HG02623 (cell line): ENCODE measurements at regions not wholly inside any gene's neighbourhood (a gene's known extent, or its start where the extent isn't known, plus 50 kb on each side); places are given as distances from the start of the nearest gene placed in this dataset.
"Not testable (repeated sequence)": the region's sequence is repeated elsewhere in the genome, so short reads cannot be mapped to it uniquely, and the experiment has no call there.

Experiments used
- ATAC-seq: cut with Tn5 transposase; IDR thresholded peaks from one replicate; pipeline ENCODE4 v1.9.1; 2021; ENCODE audit warnings: moderate library complexity; ENCODE audit not compliant: unreplicated experiment

DNA sequence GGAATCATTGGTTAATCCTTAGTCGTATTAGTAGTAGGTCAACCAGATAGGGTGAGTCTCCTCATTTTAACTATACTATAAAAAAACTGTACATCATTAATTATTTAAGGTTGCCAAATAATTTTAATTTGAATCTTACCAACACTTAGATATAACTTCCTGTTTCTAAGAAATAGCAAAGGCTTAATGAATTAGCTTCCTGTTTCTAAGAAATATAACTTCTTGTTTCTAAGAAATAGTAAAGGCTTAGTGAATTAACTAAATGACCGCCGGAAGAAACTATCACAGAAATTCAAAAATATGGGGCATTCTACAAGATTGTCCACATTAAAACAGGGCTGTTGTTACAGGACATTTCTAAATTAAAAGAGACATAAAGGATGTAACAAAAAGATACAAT lies 392.9 kb upstream of the FOXG1 start:
- ATAC-seq, result no peak

DNA sequence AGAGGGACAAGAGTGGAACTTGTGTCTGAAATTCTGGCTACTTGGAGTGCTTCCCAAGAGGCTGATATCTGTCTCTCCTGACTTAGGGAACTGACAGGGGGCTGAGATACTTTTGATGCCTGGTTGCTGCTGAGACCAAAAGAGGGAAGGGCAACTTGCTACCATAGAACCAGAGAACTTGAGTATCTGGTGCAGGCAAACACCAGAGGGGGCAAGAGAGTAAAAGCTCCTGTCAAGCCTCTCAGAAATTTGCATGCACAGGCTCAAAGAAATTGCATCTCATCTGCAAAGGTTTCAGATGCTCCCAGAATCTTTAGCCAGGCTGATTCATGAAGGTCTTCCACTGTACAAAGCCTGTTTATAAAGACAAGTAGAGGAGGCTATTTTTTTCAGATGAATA lies 391.3 kb upstream of the FOXG1 start:
- no peak for ATAC-seq

DNA sequence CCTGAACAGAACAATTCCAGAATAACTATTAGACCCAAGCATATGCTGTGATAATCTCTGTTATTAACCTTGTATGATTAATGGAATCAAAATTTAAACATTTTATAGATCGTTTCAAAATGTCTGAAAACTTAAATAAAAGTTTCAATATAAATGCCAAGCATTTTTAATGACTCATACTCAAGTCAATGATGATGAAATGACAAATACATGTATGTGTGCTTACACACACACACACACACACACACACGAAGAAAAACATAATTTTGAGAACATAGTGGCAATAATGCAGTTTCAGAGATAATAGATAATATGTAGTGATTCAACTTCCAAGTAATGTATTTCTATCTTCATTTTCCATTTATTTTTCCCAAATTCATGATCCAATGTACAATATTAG lies 384.9 kb upstream of the FOXG1 start:
- no peak for ATAC-seq

DNA sequence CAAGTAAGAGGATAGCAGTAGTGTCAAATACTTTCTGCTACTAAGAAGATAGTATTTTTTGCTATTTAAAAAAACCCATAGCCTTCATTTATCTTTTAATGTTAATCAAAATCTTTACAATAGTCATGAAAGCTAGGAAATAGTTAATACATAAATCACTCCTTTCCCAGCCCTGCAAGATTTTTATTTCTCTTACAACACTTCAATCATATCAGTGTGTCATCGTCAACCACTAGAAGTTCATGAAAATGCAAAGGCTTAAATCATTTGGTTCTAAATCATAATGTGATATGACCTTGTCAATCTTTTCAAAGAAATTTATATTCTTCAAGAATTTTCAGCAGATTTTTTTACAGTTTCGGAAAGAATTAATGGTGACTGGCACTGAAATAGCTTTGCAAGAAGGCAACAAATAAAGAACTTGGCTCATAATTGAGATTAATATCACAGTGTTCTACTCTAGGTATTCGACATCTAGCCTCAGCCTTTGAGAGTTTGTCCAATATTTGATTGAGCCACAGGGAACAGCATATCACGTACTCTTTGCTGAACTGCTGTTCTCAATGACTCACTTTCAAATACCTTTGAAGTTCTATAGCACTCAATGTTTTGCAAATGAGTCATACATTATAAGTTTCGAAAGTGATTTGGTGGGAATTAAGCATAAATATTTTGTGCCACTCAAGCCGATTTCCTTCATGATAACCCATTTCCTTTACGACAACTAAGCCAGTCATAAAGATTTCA lies 384.0 kb upstream of the FOXG1 start:
- no peak for ATAC-seq

DNA sequence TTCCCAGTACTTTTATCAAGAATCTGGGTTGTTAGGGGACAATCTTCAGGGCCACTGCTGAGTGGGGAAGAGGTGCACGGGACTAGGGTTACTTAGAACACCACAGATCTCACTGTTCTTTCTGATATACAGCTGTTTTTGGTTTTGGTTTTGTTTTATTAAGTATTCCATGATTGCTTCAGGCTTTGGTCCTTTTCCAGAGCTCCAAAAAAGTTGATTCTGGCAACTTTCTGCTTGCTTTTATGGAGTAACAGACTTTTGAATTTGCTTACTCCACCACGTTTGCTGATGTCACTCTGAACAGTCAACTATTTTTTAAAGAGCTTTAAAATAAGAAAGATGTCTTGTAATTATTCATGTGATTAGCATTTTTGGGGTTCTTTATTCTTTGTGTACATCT lies 368.1 kb upstream of the FOXG1 start:
- ATAC-seq, result no peak

DNA sequence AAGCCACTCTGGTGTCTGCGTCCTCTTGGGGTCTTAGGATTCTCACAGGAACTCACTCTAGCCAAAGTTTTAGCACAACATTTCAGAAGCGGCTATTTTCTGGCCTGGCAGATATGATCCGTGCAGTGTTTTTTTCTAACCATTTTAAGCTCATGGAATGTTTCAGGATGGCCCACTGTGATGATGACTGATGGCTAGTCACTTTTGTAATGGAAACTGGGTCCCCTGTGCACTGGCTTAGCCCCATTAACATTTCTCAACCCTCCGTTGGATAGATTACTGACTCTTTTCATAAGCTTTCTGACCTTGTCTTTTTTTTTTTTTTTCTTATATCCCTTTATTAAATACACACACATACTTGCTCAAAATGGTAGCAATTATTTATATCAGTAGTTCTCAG lies 364.9 kb upstream of the FOXG1 start:
- ATAC-seq, result not testable (repeated sequence)

DNA sequence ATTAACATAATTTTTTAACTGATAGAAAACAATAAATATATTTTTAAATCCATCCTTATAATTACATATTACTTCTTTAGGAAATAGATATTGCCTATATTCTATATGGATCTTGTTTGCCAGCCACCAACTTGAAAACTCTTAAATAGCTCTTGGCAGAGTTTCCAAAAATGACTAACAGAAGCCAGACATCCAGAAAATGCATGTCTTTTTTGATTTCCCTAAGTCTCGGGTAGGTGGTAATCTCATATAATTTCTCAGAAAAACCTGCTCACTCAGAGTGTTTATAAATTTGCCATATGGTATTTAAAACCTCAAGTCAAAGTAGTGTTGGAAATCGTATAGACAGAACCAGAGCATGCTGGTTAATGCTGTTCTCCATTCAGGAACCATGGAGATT lies 360.4 kb upstream of the FOXG1 start:
- ATAC-seq, result no peak

DNA sequence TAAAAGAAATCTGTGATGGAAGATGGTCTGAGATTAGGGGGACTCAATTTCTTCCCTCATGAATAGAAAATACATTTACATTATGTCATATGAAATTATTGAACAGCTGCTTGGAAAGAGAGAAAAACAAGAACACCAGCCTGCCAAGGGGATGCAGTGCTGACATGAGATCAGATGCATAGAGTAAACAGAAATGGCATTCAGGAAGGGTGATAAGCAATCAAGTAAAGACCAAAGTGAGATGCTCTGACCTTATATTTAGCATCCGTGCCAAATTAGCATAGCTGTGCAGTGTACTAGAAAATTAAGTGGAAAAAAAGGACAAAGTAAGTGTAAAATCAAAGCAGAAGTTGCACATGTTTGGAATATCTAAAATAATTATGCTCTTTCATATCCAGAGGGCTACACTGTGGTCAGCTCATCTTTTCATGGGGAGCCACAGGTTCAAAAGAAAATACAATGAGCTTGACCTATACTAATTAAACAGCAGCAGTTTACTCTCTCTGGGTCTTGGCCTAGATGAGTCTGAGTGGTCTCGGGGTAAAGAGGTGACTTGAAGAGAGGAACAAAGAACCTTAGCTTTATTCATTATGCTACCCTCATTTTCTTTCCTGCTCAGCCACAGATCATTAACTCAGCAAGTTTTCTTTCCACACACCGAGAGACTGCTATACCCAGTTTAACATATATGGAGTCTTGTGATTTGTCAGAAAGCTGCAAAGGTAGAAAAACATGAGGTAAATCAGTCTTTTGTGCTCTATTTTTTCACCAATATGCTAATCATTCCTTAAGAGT lies 359.4 kb upstream of the FOXG1 start:
- no peak for ATAC-seq

DNA sequence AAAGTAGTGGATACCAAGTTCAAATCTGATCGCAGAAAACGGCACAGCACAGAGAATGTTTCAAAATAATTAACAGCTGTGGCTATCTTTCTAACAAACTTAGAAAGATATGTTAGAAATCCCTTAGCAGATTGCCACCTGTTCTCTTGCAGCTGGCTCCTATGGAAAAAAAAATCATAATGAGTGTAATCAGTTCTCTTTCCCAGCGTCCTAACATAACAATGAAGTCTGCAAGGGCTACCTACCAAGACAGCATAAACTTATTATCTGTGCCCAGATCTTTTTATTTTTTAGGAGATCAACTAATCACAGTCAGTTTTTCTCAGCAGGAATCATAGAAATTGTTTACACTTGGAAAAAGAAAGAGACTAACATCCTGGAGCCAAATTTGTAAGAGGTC lies 358.6 kb upstream of the FOXG1 start:
- ATAC-seq, result no peak

DNA sequence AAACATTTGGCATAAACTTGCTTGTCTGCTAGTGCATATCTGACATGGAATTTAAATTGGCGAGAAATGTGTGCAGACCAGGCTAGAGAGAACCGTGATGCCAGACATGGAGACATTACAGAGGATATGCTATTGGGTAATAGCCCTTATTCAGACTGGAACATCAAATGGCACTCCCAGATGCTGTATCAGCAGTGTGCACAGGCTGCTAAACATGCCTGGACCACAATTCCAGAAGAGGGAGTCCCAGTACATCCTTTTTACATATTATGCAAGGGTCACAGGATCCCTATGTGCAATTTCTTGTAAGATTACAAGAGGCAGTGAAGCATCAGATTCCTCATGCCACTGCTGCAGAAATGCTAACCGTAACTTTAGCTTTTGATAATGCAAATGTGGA lies 354.5 kb upstream of the FOXG1 start:
- ATAC-seq, result no peak

DNA sequence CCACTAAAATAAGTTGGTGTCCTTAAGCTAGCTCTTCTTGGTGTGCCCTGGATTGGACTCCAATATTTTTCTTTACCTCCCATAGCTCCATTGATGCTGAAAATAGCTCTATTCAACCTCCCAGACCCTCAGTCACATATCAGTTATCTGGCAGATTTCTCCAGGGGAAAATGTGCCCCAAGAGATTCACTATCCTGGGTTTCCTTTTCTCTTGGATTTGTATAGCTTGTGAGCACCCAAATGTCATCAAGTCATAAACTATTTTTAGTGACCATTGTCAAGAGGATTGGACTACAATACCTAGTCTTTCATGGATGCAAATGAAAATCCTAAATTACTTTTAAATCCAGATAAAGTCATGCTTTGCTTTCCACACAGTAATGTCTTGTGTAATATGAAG lies 339.6 kb upstream of the FOXG1 start:
- ATAC-seq, result no peak

DNA sequence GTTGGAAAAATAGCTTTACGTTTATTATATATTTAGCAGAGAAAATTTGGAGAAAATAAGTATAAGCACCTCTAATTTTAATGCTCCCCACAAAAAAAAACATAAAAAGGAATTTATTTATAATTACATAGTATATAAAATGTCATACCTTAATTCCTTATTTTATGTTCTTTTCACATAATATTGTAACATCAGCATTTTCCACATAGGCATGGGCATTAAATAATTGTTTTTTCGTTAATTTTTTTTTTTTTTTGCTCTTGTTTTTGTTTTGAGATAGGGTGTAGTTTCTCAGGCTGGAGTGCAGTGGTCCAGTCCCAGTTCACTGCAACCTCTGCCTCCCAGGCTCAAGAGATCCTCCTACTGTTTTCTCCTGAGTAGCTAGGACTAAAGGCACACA lies 329.8 kb upstream of the FOXG1 start:
- ATAC-seq, result no peak

DNA sequence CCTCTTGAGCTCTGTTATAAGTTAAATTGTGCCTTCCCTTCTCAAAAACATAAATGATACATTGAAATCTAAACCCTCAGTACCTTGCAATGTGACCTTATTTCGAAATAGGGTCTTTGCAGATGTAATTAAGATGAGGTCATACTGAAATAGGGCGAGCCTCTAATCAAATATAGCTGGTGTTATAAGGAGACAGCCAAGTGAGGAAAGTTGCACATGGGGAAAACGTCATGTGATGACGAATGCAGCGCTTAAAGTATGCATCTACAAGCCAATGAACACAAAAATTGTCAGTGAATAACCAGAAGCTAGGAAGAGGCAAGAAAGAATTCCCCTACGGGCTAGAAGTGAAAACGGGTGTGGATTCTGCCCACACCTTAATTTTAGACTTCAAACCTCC lies 305.2 kb upstream of the FOXG1 start:
- ATAC-seq, result no peak

DNA sequence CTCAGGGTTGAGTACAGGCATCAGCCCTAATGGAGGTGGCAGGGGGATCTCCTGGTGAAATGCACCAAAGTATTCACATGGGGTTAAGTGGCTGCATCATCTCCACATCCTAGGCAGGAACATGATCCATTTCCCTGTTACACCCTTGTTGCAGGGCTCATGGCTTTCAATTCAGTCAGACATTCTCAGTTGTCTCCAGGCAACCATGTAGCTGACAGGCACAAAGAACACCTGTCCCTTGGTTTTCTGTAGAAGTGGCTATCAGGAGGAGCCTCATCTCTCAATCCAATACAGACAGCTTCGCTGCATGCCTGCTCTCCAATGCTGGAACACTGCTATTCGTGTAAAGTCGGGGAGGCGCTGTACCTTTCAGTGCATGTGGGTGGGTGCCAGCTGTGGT lies 299.0 kb upstream of the FOXG1 start:
- ATAC-seq, result no peak

DNA sequence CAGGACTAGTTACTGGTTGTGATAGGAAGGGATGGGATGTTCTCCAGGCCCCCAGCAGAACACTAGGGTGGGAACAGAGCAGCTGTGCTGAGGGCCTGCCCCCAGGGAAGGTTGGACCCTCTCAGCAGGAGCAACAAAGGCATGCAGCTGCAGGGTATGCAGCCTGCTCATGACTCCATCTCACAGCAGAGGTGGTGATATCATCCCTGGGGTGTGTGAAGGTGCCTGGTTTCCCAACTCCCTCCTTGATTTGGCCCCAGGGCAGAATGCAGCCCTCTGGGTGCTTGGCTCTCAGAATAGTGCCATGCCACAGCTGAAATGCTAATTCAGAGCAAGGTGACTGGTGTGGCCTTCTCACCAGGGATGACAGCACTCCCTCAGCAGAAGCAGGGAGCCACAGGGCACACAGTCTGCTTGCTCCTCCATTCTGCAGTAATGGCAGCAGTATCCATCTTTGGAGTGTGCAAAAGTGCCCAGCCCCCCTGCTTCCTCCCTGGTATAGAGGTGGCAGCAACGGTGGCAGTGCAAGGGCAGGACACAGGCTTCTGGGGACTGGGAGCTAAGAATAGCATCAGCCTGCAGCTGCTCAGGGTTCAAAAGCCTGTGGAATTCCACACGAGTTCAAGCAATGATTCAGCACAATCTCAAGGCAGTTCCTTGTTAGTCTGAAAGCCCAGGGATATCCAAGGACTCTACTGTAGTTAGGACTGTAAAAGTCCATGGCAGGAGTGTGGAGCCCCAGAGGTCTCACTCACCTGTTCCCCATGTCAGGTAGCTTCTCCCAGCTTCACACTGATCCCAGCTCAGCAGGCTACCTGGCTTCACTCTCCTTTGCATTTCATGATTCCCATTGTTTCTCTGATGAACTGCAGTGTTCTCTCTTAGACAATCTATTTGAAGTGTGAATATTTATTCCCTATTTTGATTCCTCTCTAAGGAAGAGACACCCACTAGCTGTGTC lies 298.1 kb upstream of the FOXG1 start:
- ATAC-seq, result no peak

DNA sequence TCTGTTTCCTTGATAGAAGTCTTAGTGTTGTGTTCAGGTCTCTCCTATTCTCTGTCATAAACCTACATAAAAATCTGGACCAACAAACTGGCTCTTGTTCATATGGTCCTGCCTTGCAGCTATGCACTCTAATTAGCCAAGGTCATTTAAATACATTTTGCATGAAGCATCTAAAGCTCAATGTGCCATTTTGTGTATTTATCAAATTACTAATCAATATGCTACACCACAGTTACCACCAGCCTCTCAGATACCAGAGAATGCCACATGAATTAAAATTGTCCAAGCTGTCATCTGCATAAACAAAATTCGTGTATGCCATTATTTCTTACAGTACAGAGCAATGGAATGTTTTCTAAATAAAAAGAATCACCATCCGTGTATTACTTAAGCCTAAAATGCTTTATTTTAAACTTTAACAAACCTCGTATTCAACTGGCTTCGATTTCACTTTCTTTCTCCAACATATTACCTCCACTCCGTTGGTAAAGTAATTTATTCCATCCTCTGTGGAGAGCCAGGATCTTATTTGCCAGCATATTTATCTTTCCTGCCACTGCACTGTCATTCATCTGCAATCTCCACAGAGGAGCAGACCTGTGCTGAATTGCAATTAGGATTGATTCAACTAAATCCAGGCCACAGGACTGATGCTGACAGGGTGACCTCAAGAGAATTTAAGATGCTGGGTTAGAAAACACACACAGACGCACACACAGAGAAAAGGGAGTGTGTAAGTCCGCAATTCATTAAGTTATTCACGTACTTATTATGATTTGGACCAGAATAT lies 284.1 kb upstream of the FOXG1 start:
- ATAC-seq, result no peak

DNA sequence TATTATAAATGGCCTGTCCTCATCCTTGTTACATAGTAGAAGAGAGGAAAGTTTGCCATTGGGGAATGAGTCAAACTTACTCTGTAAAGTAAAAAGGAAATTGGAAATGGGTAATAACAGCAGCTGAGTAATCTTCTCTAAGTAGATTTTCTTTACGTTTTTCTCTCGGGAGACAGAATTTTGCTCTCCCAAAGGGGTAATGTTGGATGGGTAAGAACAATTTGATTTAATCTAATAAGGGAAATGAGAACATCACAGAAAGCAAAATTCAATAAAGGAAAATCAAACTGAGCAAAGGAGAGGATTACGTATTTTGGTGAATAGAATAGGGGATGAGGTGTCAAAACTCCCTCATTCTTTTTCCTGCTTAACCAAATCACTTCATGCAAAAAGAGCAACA lies 283.1 kb upstream of the FOXG1 start:
- no peak for ATAC-seq

DNA sequence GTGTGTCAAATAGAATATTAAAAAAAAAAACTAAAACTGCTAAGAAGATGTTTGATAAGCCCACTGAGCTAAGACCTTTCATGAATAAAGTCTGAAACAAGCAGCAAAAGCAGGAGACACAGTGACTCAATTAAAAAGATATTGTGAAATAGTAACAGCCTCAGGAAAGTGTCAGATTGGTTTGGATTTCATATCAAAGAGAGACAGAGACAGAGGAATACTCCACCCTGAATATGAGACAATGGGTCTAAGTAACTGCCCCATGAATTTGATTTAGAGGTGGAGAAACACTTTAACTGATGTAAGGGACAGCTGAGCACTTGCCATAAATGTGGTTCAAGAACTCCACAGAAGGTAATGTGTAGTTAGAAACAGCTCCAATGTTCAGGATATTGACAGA lies 277.9 kb upstream of the FOXG1 start:
- ATAC-seq, result no peak

DNA sequence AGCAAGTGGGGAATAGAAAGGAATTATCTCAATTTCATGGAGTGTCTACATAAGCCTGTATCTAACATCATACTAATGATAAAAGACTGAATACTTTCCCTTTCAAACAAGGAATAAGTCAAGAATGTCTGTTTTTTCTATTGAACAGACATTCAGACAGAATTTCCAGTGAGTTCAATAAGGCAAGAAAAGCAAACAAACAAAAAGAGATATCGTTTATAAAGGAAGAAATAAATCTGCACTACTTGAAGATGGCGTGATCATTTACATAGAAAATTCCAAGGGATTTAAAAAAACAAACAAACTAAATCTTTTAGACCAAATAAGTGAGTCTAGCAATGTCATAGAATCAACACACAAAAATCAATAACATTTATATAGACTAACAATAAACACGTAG lies 273.1 kb upstream of the FOXG1 start:
- no peak for ATAC-seq

DNA sequence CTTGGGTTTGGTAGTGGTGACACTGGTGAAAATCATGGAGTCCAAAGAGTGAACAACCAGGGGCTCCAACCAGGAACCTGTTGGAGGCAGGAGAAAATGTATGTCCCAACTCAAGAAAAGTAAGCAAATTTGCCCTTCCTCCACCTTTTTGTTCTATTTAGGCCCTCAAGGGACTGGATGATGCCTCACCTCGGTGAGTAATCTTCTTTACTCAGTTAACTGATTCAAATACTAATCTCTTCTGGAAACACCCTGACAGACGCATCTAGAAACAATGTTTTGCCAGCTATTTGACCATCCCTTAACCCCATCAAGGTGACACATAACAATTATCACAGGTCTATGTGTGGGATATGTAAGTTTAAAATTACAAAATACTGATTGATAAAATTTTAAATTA lies 272.4 kb upstream of the FOXG1 start:
- ATAC-seq, result no peak

DNA sequence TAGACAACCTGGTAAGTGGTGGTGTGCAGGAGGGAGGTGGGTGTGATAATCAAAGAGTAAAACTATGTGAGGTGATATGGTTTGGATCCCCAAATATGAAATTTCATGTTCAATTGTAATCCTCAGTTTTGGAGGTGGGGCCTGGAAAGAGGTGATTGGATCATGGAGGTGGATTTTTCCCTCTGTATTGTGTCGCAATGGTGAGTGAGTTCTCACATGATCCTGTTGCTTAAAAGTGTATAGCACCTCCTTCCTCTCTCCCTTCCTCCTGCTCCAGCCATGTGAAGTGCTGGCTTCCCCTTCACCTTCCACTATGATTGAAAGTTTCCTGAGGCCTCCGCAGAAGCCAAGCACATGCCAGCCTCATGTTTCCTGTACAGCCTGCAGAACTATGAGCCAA lies 270.2 kb upstream of the FOXG1 start:
- no peak for ATAC-seq
